Fibroblast of skin of abdomen (primary cell): ENCODE measurements at regions not wholly inside any gene's neighbourhood (a gene's known extent, or its start where the extent isn't known, plus 50 kb on each side); places are given as distances from the start of the nearest gene placed in this dataset.
A peak's percentile ranks its signal among the peaks of the same experiment; 100 is the strongest.
"Not testable (repeated sequence)": the region's sequence is repeated elsewhere in the genome, so short reads cannot be mapped to it uniquely, and the experiment has no call there.

Experiments
- DNase-seq: peaks from one replicate; pipeline ENCODE4 v3.0.0-alpha.2; 2013

DNA sequence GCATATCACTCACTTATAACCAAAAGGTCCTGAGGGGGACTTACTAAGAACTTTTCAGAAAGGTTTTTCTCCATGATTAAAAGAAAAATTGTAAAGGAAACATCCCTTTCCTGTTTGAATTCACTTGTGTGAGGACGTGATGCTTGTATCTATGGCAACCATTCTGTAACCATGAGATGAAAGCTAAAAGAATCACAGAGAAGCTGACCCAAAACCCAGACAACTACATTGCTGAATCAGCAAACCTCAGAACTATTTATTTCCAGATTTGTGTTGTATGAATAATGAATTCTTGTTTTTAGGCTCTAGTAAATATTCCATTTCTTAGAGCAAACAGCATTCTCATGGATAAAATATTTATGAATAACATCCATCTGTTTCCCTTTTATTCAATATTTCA, 91.2 kb downstream of the RCHY1 start:
- no peak for DNase-seq

- no peak for DNase-seq
These were observed 101.5 kb downstream of the RCHY1 start for GRCh38 chr4:75412746-75413145.

- no peak for DNase-seq
These were observed 115.7 kb downstream of the RCHY1 start for GRCh38 chr4:75398501-75398900.

DNA sequence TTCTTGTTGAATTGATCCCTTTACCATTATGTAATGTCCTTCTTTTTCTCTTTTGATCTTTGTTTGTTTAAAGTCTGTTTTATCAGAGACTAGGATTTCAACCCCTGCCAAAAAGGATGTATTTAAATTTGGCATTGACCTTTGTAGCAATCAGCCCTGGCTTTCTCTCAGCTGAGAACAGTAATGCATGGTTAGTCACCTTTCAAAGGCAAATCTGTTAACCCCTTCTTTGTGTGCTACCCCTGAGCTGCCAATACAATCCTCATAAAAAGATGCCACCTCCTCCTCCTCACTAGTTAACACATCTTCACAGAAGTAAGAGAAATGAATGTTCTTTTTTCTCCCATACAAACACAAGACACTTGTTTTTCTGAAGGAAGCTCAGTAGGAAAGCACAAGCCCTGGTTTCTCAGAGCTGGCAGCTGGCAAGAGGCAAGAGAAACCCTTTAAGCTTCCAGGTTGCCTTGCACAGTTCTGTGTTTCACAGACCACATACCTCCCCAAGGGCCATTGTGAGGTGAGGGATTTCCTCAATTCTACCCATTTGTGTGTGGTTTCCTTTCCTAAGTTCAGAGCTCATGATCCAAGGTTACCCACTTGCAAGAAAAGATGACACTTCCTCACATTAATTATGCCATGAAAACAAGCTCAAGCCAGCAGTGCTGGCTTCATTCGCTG, 122.6 kb downstream of the RCHY1 start:
- DNase-seq, result no peak

GRCh38 chr4:75386426-75386825, 127.8 kb downstream of the RCHY1 start:
- DNase-seq, result not testable (repeated sequence)

GRCh38 chr4:75385106-75385505, 129.1 kb downstream of the RCHY1 start:
- DNase-seq, result no peak

GRCh38 chr4:75376543-75376942, 137.7 kb downstream of the RCHY1 start:
- no peak for DNase-seq

GRCh38 chr4:75371915-75372314, 142.3 kb downstream of the RCHY1 start:
- DNase-seq, result no peak

- no peak for DNase-seq
These were observed 143.6 kb downstream of the RCHY1 start for GRCh38 chr4:75370576-75370975.

- DNase-seq, result peak; percentile 26
These were observed 168.8 kb downstream of the RCHY1 start for GRCh38 chr4:75345423-75345822.

DNA sequence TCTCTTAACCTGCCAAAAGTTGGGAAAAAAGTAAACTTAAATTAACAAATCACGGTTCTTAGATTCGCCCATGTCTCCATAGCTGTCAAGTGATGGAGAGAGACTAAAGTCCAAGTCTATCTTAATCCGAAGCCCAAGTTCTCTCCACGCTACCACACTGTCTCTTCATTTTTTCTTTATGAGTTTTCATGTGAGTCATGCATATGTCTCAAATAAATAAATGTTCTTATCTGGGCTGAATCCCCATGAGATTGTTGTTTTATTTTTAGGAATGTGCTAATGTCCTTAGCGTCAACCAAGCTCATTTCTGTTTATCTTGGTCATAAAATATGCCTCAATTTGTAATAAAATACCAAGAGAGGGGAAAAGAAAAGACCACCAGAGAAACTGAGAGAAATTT, 169.3 kb downstream of the RCHY1 start:
- DNase-seq, result peak; percentile 60

- no peak for DNase-seq
These were observed 170.9 kb downstream of the RCHY1 start for GRCh38 chr4:75343333-75343732.

GRCh38 chr4:75340561-75340960, 173.6 kb downstream of the RCHY1 start:
- no peak for DNase-seq

GRCh38 chr4:75338352-75338880, 175.8 kb downstream of the RCHY1 start:
- DNase-seq, result no peak

GRCh38 chr4:75327804-75328512, 186.2 kb downstream of the RCHY1 start:
- DNase-seq, result no peak

DNA sequence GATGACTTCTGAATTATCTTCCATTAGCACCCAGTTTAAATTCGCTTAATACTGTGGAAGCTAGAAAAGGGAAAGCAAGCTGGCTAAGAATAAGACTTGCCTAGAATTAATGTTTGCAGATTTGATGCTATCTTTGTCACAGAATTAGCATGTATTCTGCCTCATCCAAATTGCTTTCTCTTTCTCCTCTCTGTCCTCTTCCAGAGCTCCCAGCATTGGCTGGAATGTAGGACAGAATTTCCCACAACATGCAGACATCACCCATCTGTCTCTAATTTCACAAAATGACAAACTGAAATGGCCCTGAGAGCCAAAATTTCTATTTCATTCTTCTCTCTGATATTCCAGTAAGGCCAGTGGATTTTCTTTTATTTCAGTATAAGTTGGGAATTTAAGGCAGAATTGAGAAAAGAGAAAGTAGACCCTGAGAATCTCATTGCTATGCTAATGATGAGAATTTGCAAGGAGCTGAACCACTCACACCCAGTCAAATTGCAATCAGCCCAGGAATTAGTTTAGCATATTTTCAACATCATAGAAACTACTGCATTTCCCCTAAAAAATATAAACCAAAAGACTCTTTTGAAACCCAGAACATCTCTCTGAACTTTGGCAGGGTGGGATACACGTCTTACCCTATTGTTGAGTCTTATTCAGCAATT, 188.8 kb downstream of the RCHY1 start:
- DNase-seq, result no peak

DNA sequence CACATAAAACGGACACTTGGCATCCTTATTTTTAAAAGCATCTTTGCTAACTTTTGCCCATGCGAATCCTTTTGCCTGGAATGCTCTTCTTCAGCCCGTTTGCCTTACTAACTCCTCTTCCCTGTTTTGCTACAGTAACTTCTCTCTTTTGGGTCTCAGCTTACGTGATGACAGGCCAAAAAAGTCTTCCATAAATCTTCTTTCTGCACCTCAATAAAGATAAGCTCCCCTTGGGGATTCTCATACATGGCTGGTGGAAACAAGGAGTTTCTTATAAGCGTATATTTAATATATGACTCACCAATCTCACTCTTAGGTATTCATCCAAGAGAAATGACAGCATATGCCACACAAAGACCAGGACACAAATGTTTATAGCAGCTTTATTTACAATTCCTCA, 192.7 kb downstream of the RCHY1 start:
- DNase-seq, result no peak

DNA sequence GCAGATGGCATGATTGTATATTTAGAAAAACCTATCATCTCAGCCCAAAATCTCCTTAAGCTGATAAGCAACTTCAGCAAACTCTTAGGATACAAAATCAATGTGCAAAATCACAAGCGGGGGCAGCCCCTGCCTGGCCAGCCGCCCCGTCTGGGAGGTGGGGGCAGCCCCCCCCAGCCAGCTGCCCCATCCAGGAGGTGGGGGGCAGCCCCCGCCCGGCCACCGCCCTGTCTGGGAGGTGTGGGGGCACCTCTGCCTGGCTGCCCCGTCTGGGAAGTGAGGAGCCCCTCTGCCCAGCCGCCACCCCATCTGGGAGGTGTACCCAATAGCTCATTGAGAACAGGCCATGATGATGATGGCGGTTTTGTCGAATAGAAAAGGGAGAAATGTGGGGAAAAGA, 196.6 kb downstream of the RCHY1 start:
- not testable (repeated sequence) for DNase-seq

- no peak for DNase-seq
These were observed 206.2 kb downstream of the RCHY1 start for GRCh38 chr4:75308049-75308448.

DNA sequence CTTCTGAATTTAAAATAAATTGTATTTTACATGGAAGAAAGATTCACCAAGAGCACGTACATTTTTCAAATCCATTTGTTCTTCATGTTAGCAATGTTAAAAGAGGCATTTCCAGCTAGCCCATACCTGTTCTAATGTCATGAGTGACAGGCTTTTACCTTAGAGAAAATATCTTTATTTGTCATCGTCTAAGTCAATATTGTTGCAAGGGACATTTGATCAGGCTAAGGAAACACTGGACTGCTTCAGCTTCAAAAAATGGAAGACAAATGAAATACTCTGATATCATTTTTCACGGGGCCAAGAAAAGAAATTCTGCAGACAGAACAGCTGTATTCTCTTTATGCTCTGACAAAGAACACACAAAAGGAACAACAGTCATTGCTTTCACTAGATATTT, 207.7 kb downstream of the RCHY1 start:
- no peak for DNase-seq

DNA sequence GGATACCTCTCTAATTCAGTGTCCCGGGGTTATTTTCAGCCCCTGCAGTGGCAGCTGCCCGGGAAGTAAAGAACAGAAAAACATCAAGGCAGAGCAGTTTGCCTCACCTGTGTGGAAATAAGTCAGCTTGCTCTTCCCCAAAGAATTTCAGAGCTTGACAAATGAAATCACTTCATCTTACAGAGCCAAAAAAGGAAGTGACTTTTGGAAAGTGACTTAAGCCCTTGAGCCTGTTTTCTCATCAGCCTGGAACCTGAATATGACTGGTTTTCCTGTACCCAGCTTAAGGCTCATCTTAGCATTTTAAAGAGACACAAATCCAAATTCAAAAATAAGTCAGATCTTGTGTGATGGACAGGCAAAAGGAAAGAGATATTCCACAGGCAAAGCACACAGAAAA, 211.6 kb downstream of the RCHY1 start:
- DNase-seq, result no peak

GRCh38 chr4:75289914-75290582, 224.2 kb downstream of the RCHY1 start:
- DNase-seq, result no peak
